ENCODE measurements at regions not wholly inside any gene's neighbourhood (a gene's known extent, or its start where the extent isn't known, plus 50 kb on each side); places are given as distances from the start of the nearest gene placed in this dataset.

GRCh38 chr2:134153294-134153880, 100.5 kb upstream of the MGAT5 start:
- TF ChIP-seq POLR2A (IDR thresholded peaks at IDR 0.05) = no peak
- TF ChIP-seq, protein P1, sequence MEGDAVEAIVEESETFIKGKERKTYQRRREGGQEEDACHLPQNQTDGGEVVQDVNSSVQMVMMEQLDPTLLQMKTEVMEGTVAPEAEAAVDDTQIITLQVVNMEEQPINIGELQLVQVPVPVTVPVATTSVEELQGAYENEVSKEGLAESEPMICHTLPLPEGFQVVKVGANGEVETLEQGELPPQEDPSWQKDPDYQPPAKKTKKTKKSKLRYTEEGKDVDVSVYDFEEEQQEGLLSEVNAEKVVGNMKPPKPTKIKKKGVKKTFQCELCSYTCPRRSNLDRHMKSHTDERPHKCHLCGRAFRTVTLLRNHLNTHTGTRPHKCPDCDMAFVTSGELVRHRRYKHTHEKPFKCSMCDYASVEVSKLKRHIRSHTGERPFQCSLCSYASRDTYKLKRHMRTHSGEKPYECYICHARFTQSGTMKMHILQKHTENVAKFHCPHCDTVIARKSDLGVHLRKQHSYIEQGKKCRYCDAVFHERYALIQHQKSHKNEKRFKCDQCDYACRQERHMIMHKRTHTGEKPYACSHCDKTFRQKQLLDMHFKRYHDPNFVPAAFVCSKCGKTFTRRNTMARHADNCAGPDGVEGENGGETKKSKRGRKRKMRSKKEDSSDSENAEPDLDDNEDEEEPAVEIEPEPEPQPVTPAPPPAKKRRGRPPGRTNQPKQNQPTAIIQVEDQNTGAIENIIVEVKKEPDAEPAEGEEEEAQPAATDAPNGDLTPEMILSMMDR (IDR thresholded peaks at IDR 0.05) = no peak
